Spinal cord (tissue), 9 donors: ENCODE measurements at regions not wholly inside any gene's neighbourhood (a gene's known extent, or its start where the extent isn't known, plus 50 kb on each side); places are given as distances from the start of the nearest gene placed in this dataset.

Experiments used
- DNase-seq, 6 donors: peaks; one replicate each; pipeline versions ENCODE4 v3.0.0 to v3.0.0-alpha.2; 2013 to 2015; ENCODE audit warnings: low spot score in 6 of 6, low read depth in 4 of 6
- H3K27ac ChIP-seq: one replicate; pipeline ENCODE4 v1.5.1; 2013; ENCODE audit warnings: low read depth, low read length, control low read depth
- H3K27me3 ChIP-seq: one replicate; pipeline ENCODE4 v1.6.1; 2013; ENCODE audit warnings: low read length; ENCODE audit not compliant: control insufficient read depth, insufficient read depth
- H3K36me3 ChIP-seq: one replicate; pipeline ENCODE4 v1.6.1; 2013; ENCODE audit warnings: low read length; ENCODE audit not compliant: control insufficient read depth, insufficient read depth
- H3K4me1 ChIP-seq: one replicate; pipeline ENCODE4 v1.6.1; 2013; ENCODE audit warnings: low read length; ENCODE audit not compliant: control insufficient read depth, insufficient read depth
- H3K4me3 ChIP-seq: one replicate; pipeline ENCODE4 v1.5.1; 2013; ENCODE audit warnings: low read depth, low read length, control low read depth
- H3K9me3 ChIP-seq: one replicate; pipeline ENCODE4 v1.6.1; 2013; ENCODE audit warnings: low read length; ENCODE audit not compliant: control insufficient read depth, insufficient read depth
- WGBS: methylation state at CpG from one replicate; pipeline ENCODE4 v1.1.5; 2013; ENCODE audit warnings: missing lambda C conversion rate; ENCODE audit not compliant: insufficient coverage; 5-methylcytosine and 5-hydroxymethylcytosine counted together
- donor health status: healthy.

DNA sequence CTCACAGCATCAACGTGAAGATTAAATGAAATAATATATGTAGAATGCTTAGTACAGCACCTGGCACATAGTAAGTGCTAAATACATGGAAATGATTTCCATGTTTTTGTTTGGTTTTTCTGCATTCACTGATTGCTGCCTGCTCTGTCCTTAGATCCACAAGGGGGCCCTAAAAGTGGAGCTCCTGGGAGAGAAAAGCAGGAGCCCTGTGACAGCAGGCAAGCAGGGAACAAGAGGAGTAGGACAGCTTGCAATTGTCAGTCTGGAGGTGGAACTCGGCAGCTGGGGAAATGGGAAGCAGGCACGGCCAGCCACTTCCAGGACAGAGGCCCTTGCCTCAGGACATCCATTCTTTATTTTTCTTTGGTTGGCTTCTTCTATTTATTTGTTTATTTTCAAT is 292.9 kb downstream of the BMP4 start:
- H3K9me3 ChIP-seq: no peaks in the 10 kb centered on the region
- H3K27me3 ChIP-seq: no peaks in the 10 kb centered on the region
- no peak overlapping the region for H3K4me3 ChIP-seq
- H3K36me3 ChIP-seq: no peaks in the 10 kb centered on the region
- H3K4me1 ChIP-seq: no peaks in the 10 kb centered on the region
- DNase-seq: peak in 2 of 6 donors; percentile 7 to 13
- WGBS: 0% methylated on average over 1 of the region's 3 CpGs
- H3K27ac ChIP-seq: no peak overlapping the region

DNA sequence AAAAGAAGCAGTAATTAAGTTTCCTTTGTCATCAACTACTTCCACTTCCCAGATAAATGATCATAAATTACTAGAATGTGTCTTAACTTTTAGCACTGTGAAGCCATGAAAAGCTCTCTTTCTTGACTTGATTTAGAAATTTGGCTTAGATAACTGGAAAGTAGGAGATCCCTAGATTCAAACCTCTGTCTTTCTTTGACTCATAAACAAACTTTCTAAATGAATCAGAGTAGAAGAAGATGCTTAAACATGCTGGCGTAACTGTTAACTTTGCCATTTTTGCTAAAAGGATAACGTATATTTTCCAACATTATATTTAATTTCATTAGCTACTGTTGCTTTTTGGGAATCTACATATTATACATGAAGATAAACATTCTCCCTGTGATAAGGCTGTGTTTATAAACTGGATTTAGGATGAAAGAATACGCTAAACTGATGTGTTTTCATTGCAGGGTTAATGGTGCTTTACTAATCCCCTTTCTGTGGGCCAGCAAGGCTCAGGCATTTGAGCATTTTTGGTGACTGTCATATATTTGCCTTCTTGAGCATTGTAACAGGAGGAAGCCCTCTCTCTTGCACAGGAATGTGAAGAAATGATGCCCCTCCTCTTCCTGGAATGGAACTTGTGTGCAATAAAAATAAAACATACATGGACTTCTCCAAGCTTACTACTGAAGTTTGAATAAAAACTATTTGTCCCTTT is 301.4 kb downstream of the BMP4 start:
- Histone ChIP-seq H3K4me3 (no peak overlapping the region), H3K27ac (no peak overlapping the region), H3K36me3 (no peaks in the 10 kb centered on the region), H3K4me1 (no peaks in the 10 kb centered on the region), H3K27me3 (no peaks in the 10 kb centered on the region), H3K9me3 (no peaks in the 10 kb centered on the region)
- DNase-seq: no peak
- WGBS: 43% methylated on average over 1 of the region's 3 CpGs

DNA sequence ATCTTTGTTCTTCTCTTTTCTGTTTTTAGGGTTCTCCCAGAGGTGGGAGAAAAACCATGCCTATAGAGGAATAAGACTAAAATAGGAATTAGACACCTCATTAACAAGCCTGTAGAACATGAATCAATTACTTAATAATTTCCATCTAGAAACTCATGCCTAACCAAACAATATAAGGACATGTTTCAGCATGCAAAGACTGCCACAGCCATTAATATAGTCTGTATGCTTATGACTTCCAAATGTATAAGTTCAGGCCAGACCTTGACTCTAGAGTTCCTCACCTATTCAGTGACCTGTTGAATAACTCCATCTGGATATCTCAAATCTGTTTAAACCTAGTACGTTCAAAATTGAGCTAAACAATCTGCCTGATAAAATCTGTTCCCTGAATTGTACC is 304.6 kb downstream of the BMP4 start:
- no peaks in the 10 kb centered on the region for H3K4me1 ChIP-seq
- H3K9me3 ChIP-seq: no peaks in the 10 kb centered on the region
- DNase-seq: no peak
- no peaks in the 10 kb centered on the region for H3K27me3 ChIP-seq
- H3K27ac ChIP-seq: no peak overlapping the region
- 100% methylated on average over 1 of the region's 1 CpG for WGBS
- H3K36me3 ChIP-seq: no peaks in the 10 kb centered on the region
- H3K4me3 ChIP-seq: no peak overlapping the region

DNA sequence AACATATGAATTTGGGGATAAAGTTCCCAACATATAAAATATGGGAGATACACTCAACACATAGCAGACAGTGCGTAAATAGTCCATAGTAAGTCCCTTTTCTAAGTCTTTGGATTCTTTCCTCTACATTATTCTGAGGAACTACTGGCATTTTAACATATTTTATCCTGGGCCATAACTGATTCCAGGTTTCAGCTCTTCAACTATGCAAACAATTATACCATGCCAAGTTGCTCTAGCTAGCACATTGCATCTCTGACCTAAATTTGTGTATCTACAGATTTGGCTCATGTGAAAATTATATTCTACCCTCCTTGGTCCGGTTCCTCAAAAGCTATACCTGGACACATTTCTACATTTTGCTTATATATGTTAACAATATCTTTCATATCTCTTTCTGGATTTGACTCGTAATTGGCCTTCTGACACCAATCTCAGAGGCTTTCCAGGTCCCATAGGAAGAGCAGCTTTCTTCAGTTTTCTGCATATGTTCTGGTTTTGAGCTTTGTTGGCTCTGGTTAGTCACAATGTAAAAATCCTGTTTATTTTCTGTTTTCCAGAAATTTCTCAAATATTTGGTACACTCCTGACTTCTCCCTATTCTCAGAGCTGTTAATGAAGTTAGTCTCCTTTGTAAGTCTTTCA is 305.4 kb downstream of the BMP4 start:
- no peaks in the 10 kb centered on the region for H3K4me1 ChIP-seq
- no peak for DNase-seq
- no CpG with 5 or more reads among the region's 3 CpGs for WGBS
- H3K36me3 ChIP-seq: no peaks in the 10 kb centered on the region
- H3K27ac ChIP-seq: no peak overlapping the region
- no peaks in the 10 kb centered on the region for H3K9me3 ChIP-seq
- no peaks in the 10 kb centered on the region for H3K27me3 ChIP-seq
- no peak overlapping the region for H3K4me3 ChIP-seq

DNA sequence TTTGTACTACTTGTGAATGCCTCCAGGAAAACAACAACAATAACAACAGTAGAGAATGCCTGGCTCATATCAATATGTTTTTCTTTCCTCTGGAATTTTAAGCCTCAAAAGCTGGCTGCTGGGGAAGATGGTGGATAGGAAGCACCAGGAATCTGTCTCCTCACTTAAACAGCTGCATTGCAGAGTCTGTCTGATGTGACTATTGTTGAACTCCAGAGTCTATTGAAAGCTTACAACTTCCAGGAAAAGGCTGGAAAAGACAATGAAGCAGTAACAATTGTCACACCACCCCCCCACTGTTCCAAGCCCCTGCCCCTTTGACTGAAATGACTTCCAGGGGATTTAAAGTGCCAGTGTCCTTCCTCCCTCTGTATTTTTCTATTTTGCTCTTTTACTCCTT is 309.7 kb downstream of the BMP4 start:
- Histone ChIP-seq H3K9me3 (no peaks in the 10 kb centered on the region), H3K27ac (no peak overlapping the region), H3K4me1 (no peaks in the 10 kb centered on the region), H3K36me3 (no peaks in the 10 kb centered on the region), H3K27me3 (no peaks in the 10 kb centered on the region), H3K4me3 (no peak overlapping the region)
- no peak for DNase-seq

DNA sequence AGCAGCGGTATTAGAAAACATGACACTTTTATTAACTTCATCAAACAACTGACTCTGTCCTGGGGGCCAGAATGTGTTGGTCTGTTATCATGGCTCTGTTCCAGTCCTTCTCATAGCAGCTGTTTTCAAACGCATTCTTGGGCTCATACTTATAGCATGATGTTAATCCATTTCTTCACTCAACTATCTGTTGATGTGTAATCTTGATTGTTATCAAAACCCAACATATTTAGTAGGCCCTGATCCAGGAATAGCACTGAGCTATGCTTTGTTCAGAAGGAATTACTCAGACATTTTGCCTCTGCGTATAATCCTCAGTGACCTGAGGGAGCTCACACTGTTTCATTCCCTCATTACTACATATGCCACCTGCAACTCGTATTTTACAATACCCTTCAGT is 315.9 kb downstream of the BMP4 start:
- WGBS: 63% methylated on average over 3 of the region's 4 CpGs

DNA sequence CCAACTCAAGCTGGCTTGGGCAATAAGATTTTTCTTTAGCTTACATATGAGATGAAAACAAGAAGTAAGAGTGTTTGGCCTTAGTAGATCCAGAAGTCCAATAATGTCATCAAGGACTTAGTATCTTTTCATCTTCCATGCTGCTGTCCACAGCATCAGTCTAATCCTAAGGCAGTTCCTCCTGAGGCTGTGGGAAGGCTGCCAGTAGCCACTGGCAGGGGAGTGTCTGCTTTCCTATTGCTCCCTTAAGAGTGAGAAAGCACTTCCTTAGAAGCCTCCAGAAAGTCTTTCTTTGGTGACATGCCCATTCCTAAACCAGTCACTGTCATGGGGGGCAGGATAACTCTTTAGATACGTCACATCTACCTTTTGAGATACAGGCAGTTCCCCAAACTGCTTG is 317.7 kb downstream of the BMP4 start:
- WGBS: no CpG with 5 or more reads among the region's 1 CpG
- Histone ChIP-seq H3K4me3 (no peak overlapping the region), H3K27me3 (no peaks in the 10 kb centered on the region), H3K4me1 (no peaks in the 10 kb centered on the region), H3K27ac (no peak overlapping the region), H3K9me3 (no peaks in the 10 kb centered on the region), H3K36me3 (no peaks in the 10 kb centered on the region)
- no peak for DNase-seq

More for the DNA sequence above, 315.9 kb downstream of the BMP4 start:
- Histone ChIP-seq H3K9me3 (no peaks in the 10 kb centered on the region), H3K27ac (no peak overlapping the region), H3K4me3 (no peak overlapping the region), H3K36me3 (no peaks in the 10 kb centered on the region), H3K4me1 (no peaks in the 10 kb centered on the region), H3K27me3 (no peaks in the 10 kb centered on the region)
- DNase-seq: no peak

DNA sequence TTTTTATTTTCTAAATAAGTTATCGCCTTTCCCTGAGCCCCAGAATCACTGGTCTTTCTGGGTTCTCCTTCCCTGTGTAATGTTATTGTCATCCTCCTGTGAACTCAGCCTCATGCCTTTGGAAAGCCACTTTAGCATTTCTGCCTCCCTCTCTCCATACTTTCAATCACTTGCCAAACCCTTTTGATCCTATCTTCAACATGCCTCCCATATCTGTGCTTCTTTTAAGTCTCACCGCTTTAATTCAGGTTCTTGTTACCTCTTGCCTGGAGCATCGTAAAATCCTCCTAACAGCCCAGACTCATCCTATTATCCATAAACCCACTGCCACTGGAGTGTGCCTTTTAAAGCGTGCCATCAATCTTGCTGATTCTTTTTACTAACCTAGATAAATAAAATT is 321.8 kb downstream of the BMP4 start:
- WGBS: 89% methylated on average over 3 of the region's 4 CpGs
- no peak for DNase-seq
- H3K9me3 ChIP-seq: no peaks in the 10 kb centered on the region
- no peaks in the 10 kb centered on the region for H3K4me1 ChIP-seq
- H3K36me3 ChIP-seq: no peaks in the 10 kb centered on the region
- H3K4me3 ChIP-seq: no peak overlapping the region
- H3K27ac ChIP-seq: no peak overlapping the region
- H3K27me3 ChIP-seq: no peaks in the 10 kb centered on the region

DNA sequence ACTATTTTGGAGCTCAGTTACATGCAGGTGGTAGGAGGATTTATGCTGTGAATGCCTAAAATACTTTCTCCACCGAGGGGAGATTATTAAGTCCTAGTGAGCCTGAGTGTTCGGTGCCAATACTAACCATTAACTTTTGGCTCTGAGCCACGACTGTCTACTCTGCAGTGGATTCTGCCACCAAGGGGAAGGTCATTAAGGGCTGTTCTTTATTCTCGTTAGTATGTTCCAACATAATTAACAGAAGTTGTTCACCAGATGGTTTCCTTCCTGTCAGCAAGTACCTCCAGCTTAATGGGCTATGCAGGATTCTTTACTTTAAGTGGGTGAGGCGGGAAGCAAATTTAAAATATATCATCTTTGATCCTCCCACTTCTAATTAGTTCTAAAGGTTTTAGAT is 326.3 kb downstream of the BMP4 start:
- no peak overlapping the region for H3K4me3 ChIP-seq
- H3K27me3 ChIP-seq: no peaks in the 10 kb centered on the region
- no peaks in the 10 kb centered on the region for H3K4me1 ChIP-seq
- DNase-seq: peak in 2 of 6 donors; percentile 75 to 92
- no CpG with 5 or more reads among the region's 5 CpGs for WGBS
- no peaks in the 10 kb centered on the region for H3K9me3 ChIP-seq
- H3K27ac ChIP-seq: no peak overlapping the region
- H3K36me3 ChIP-seq: no peaks in the 10 kb centered on the region

DNA sequence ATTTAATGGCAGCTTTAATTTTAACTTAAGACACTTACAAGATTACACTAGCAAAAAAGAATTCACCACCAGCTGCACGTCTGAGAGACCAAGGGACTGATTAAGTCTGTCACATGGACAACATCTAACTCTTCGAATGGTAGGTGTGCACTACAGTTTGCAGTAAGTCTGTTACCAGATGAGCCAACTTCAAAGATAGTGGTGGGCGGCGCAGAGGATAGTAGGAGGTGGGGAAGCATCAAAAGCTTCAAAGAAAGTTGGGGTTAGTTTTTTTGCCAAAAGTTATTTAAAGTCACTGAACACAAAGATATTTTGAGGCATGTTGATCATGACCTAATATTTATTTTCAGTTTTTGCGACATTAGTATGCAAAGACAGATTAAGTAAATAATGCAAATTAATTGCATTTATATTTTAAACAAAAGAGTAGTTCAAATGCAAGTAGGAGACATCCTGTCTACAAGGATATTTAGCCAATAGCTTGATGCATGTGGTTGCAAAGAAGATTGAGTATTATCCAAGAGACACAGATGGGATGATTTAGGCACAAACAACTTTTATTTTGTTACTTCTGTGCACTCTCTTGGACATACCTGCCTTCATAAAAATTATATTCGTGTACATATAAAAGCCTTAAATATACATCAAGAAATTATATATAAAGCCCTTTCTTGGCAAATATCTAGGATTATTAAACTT is 327.7 kb downstream of the BMP4 start:
- Histone ChIP-seq H3K4me1 (no peaks in the 10 kb centered on the region), H3K27me3 (no peaks in the 10 kb centered on the region), H3K27ac (no peak overlapping the region), H3K4me3 (no peak overlapping the region), H3K36me3 (no peaks in the 10 kb centered on the region), H3K9me3 (no peaks in the 10 kb centered on the region)
- 43% methylated on average over 1 of the region's 6 CpGs for WGBS
- DNase-seq: no peak
